ENCODE measurements at regions not wholly inside any gene's neighbourhood (a gene's known extent, or its start where the extent isn't known, plus 50 kb on each side); places are given as distances from the start of the nearest gene placed in this dataset.

DNA sequence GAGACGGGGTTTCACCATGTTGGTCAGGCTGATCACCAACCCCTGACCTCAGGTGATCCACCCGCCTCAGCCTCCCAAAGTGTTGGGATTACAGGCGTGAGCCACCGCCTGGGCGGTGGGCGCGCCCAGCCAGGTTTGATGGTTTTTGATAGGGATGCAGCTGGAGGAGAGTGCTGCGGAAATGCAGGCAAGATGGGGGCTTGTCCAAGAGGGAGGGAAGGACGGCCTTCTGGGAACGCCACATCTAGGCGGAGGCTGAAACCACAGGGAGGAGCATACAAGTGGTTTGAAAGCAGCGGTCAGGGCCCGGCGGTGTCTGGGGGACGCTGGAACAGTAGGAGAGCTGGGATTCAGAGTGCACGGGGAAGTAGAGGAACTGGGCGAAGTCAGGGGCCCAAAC, 134.6 kb downstream of the VRK1 start:
- H3K36me3 Mint-ChIP-seq (ENCODE audit: low read depth), result no peaks in the 10 kb centered on the region
- H3K9me3 Mint-ChIP-seq, result no peaks in the 10 kb centered on the region
- no peak overlapping the region for H3K27ac Mint-ChIP-seq
- H3K4me3 Mint-ChIP-seq, result no peak overlapping the region
- no peaks in the 10 kb centered on the region for H3K27me3 Mint-ChIP-seq (ENCODE audit: insufficient read depth)
- no peaks in the 10 kb centered on the region for H3K4me1 Mint-ChIP-seq (ENCODE audit: low read depth)
- intact Hi-C loops (cut with micrococcal nuclease), result no loop called here
- DNase-seq (ENCODE audit: low spot score), result no peak

- Mint-ChIP-seq H3K27me3 (ENCODE audit: insufficient read depth) (no peaks in the 10 kb centered on the region), H3K4me1 (ENCODE audit: low read depth) (no peaks in the 10 kb centered on the region), H3K36me3 (ENCODE audit: low read depth) (no peaks in the 10 kb centered on the region), H3K27ac (no peak overlapping the region), H3K9me3 (no peaks in the 10 kb centered on the region), H3K4me3 (no peak overlapping the region)
- DNase-seq (ENCODE audit: low spot score), result no peak
- intact Hi-C loops (cut with micrococcal nuclease), result no loop called here
Measured at GRCh38 chr14:96934638-96935330, 137.6 kb downstream of the VRK1 start.

- no peak for DNase-seq (ENCODE audit: low spot score)
- no peaks in the 10 kb centered on the region for H3K9me3 Mint-ChIP-seq
- no peak overlapping the region for H3K27ac Mint-ChIP-seq
- no peaks in the 10 kb centered on the region for H3K27me3 Mint-ChIP-seq (ENCODE audit: insufficient read depth)
- H3K36me3 Mint-ChIP-seq (ENCODE audit: low read depth), result no peaks in the 10 kb centered on the region
- H3K4me3 Mint-ChIP-seq, result no peak overlapping the region
- intact Hi-C loops (cut with micrococcal nuclease), result no loop called here
- no peaks in the 10 kb centered on the region for H3K4me1 Mint-ChIP-seq (ENCODE audit: low read depth)
Measured at GRCh38 chr14:96938946-96939345, 141.8 kb downstream of the VRK1 start.

DNA sequence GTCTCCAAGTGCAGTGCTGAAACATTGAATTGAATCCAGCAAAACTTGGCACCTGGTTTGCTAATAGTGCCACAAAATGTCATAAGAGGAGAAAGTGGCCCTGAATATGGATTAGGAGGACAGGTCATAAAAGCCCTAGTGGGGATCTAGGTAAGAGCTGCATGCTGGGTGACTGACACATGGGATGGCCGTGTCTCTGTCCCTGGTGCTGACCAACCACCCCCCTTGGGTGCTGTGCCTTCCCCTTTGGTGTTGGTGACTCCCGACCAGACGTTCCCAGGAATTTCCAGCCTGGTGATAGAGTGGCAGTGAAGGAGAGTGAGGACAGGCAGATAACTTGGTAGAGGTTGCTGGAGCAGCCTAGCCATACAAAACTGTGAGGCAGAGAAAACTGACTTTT, 142.8 kb downstream of the VRK1 start:
- Mint-ChIP-seq H3K27me3 (ENCODE audit: insufficient read depth) (no peaks in the 10 kb centered on the region), H3K9me3 (no peaks in the 10 kb centered on the region), H3K4me1 (ENCODE audit: low read depth) (no peaks in the 10 kb centered on the region), H3K36me3 (ENCODE audit: low read depth) (no peaks in the 10 kb centered on the region), H3K27ac (no peak overlapping the region), H3K4me3 (no peak overlapping the region)
- DNase-seq (ENCODE audit: low spot score), result no peak
- intact Hi-C loops (cut with micrococcal nuclease), result no loop called here

DNA sequence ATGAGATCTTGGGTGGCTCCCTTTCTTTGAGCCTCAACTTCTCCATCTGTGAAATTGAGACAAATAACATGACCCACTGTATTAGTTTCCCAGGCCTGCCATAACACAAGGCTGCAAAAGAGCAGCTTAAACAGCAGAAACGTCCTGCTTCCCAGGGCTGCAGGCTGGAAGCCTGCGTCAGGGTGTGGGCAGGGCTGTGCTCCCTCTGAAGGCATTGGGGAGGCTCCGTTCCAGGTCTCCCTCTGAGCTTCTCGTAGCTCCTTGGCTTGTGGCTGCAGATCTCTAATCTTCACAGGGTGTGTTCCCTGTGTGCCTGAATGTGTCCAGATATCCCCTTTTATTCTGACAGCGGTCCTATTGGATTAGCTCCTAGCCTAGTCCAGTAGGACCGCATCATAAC, 147.1 kb downstream of the VRK1 start:
- Mint-ChIP-seq H3K4me1 (ENCODE audit: low read depth) (peaks cover 9% of the 10 kb centered on the region), H3K36me3 (ENCODE audit: low read depth) (no peaks in the 10 kb centered on the region), H3K4me3 (no peak overlapping the region), H3K27me3 (ENCODE audit: insufficient read depth) (no peaks in the 10 kb centered on the region), H3K27ac (no peak overlapping the region), H3K9me3 (no peaks in the 10 kb centered on the region)
- intact Hi-C loops (cut with micrococcal nuclease), result no loop called here
- no peak for DNase-seq (ENCODE audit: low spot score)

DNA sequence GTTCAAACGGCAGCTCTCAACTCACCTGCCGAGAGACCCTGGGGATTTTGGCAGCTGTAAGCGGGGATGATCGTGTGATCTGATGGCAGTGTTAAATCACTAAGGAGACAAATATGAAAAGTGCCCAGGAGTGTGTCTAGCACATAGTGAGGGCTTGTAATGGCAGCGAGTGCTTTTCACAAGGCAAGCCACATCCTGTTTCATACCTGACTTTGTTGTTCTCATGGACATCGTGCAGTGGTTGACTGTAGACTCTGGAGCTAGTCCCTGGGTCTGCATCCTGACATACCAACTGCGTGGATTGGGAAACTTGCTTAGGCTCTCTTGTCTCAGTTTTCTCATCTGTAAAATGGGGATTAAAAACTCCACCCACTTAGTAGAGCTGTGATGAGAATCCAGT, 148.5 kb downstream of the VRK1 start:
- Mint-ChIP-seq H3K27ac (no peak overlapping the region), H3K36me3 (ENCODE audit: low read depth) (no peaks in the 10 kb centered on the region), H3K9me3 (no peaks in the 10 kb centered on the region), H3K4me1 (ENCODE audit: low read depth) (peaks cover 9% of the 10 kb centered on the region), H3K4me3 (no peak overlapping the region), H3K27me3 (ENCODE audit: insufficient read depth) (no peaks in the 10 kb centered on the region)
- no peak for DNase-seq (ENCODE audit: low spot score)
- intact Hi-C loops (cut with micrococcal nuclease), result no loop called here

DNA sequence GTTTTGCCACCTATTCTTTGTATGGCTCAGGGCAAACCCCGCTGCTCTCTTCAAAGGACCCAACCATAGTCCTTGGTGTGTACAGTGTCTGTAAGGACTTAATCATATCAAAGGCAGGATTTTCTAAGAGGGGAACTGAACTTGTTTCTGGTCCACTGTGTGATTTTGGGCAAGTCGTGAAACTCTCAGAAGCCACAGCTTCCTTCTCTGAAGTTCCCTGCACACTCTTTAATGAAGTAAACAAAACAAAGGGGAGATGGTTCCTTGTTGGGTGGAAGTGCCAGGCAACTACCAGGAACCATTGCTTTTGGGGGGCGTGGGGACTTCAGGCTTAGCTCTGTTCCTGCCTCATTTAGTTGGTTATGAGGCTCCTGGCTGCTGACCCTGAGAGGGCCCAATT, 152.4 kb downstream of the VRK1 start:
- Mint-ChIP-seq H3K27me3 (ENCODE audit: insufficient read depth) (no peaks in the 10 kb centered on the region), H3K9me3 (no peaks in the 10 kb centered on the region), H3K36me3 (ENCODE audit: low read depth) (no peaks in the 10 kb centered on the region), H3K4me3 (no peak overlapping the region), H3K27ac (no peak overlapping the region), H3K4me1 (ENCODE audit: low read depth) (peaks cover 9% of the 10 kb centered on the region)
- DNase-seq (ENCODE audit: low spot score), result no peak
- intact Hi-C loops (cut with micrococcal nuclease), result no loop called here

DNA sequence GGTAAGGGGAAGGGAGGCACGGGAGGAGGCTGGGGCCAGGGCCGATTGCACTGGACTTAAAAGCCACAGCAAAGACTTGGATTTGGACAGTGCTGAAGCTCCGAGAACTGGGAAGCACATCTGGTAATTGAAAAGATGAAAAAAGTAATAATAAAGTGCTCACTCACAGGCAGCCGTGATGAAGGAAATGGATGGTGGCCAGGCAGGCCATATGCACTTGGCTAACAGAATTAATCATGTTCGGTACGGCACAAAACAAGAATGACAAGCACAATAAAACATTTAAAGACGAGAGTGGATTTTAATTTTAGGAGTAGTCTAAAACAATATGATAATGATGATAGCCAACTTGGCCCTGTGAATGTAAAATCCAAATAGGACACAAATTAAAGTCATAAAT, 154.3 kb downstream of the VRK1 start:
- Mint-ChIP-seq H3K4me3 (no peak overlapping the region), H3K9me3 (no peaks in the 10 kb centered on the region)

GRCh38 chr14:96953087-96953874, 156.1 kb downstream of the VRK1 start:
- no peak for DNase-seq (ENCODE audit: low spot score)
- no peaks in the 10 kb centered on the region for H3K9me3 Mint-ChIP-seq
- intact Hi-C loops (cut with micrococcal nuclease), result no loop called here
- no peaks in the 10 kb centered on the region for H3K27me3 Mint-ChIP-seq (ENCODE audit: insufficient read depth)
- no peaks in the 10 kb centered on the region for H3K36me3 Mint-ChIP-seq (ENCODE audit: low read depth)
- no peak overlapping the region for H3K4me3 Mint-ChIP-seq
- H3K27ac Mint-ChIP-seq, result no peak overlapping the region
- H3K4me1 Mint-ChIP-seq (ENCODE audit: low read depth), result no peaks in the 10 kb centered on the region

More for the DNA sequence above, 154.3 kb downstream of the VRK1 start:
- no peaks in the 10 kb centered on the region for H3K4me1 Mint-ChIP-seq (ENCODE audit: low read depth)
- no peak for DNase-seq (ENCODE audit: low spot score)
- intact Hi-C loops (cut with micrococcal nuclease), result no loop called here
- no peaks in the 10 kb centered on the region for H3K27me3 Mint-ChIP-seq (ENCODE audit: insufficient read depth)
- H3K27ac Mint-ChIP-seq, result no peak overlapping the region
- no peaks in the 10 kb centered on the region for H3K36me3 Mint-ChIP-seq (ENCODE audit: low read depth)

DNA sequence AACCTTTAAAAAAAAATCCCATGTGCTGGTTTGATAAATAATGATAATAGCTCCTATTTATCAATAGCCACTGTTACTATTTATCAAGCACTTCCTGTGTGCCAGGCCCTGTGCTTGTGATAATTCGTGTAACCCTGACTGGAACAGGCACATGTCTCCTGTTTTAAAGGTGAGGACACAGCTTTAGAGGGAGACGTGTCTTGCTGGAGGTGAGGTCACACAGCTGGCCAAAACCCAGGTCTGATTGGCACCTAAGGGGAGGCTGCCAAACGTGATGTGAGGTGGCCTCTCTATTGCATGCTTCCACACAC, 156.6 kb downstream of the VRK1 start:
- no peak overlapping the region for H3K27ac Mint-ChIP-seq
- H3K36me3 Mint-ChIP-seq (ENCODE audit: low read depth), result no peaks in the 10 kb centered on the region
- intact Hi-C loops (cut with micrococcal nuclease), result no loop called here
- DNase-seq (ENCODE audit: low spot score), result no peak
- H3K27me3 Mint-ChIP-seq (ENCODE audit: insufficient read depth), result no peaks in the 10 kb centered on the region
- H3K4me1 Mint-ChIP-seq (ENCODE audit: low read depth), result no peaks in the 10 kb centered on the region
- H3K9me3 Mint-ChIP-seq, result no peaks in the 10 kb centered on the region
- no peak overlapping the region for H3K4me3 Mint-ChIP-seq

GRCh38 chr14:96956464-96957239, 159.5 kb downstream of the VRK1 start:
- no peak for DNase-seq (ENCODE audit: low spot score)
- peaks cover 2% of the 10 kb centered on the region for H3K36me3 Mint-ChIP-seq (ENCODE audit: low read depth)
- no peak overlapping the region for H3K4me3 Mint-ChIP-seq
- H3K27me3 Mint-ChIP-seq (ENCODE audit: insufficient read depth), result no peaks in the 10 kb centered on the region
- intact Hi-C loops (cut with micrococcal nuclease), result no loop called here
- H3K4me1 Mint-ChIP-seq (ENCODE audit: low read depth), result no peaks in the 10 kb centered on the region
- H3K27ac Mint-ChIP-seq, result no peak overlapping the region
- H3K9me3 Mint-ChIP-seq, result peaks cover 10% of the 10 kb centered on the region

DNA sequence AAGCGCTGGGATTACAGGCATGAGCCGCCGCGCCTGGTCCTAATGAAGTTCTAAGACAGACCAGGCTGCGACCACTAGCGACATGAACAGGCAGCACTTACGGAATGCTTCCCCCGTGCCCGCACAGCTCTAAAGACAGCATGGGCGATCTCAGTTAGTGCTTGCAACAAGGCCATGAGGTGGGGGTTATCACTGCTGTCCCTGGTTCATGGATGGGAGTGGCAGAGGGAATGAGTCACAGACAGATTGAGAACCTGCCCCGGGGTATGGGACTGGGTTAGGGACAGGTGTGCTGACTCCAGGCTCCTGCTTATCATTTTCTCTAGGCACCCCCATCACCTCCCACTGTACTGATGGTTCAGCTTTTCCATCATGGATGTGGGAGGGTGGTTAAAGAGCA, 160.9 kb downstream of the VRK1 start:
- peaks cover 11% of the 10 kb centered on the region for H3K4me1 Mint-ChIP-seq (ENCODE audit: low read depth)
- H3K27me3 Mint-ChIP-seq (ENCODE audit: insufficient read depth), result no peaks in the 10 kb centered on the region
- no peak overlapping the region for H3K4me3 Mint-ChIP-seq
- peaks cover 15% of the 10 kb centered on the region for H3K9me3 Mint-ChIP-seq
- no peak for DNase-seq (ENCODE audit: low spot score)
- H3K27ac Mint-ChIP-seq, result no peak overlapping the region
- H3K36me3 Mint-ChIP-seq (ENCODE audit: low read depth), result peaks cover 3% of the 10 kb centered on the region
- intact Hi-C loops (cut with micrococcal nuclease), result no loop called here

- intact Hi-C loops (cut with micrococcal nuclease), result no loop called here
- H3K27me3 Mint-ChIP-seq (ENCODE audit: insufficient read depth), result no peaks in the 10 kb centered on the region
- peaks cover 12% of the 10 kb centered on the region for H3K4me1 Mint-ChIP-seq (ENCODE audit: low read depth)
- H3K36me3 Mint-ChIP-seq (ENCODE audit: low read depth), result peaks cover 7% of the 10 kb centered on the region
- H3K4me3 Mint-ChIP-seq, result no peak overlapping the region
- no peak for DNase-seq (ENCODE audit: low spot score)
- no peak overlapping the region for H3K27ac Mint-ChIP-seq
- H3K9me3 Mint-ChIP-seq, result peaks cover 15% of the 10 kb centered on the region
Measured at GRCh38 chr14:96959992-96960391, 162.8 kb downstream of the VRK1 start.
